Vagina (tissue), 2 donors: ENCODE measurements at regions not wholly inside any gene's neighbourhood (a gene's known extent, or its start where the extent isn't known, plus 50 kb on each side); places are given as distances from the start of the nearest gene placed in this dataset.
"Not testable (repeated sequence)": the region's sequence is repeated elsewhere in the genome, so short reads cannot be mapped to it uniquely, and the experiment has no call there.

Experiments used
- DNase-seq, 2 donors: peaks; one replicate each; pipeline ENCODE4 v3.0.0-alpha.2; 2017; ENCODE audit errors: extremely low spot score in 2 of 2
- H3K27ac ChIP-seq: fragments of 200-600 bp; sonication (generic); one replicate; pipeline ENCODE4 v1.5.1; 2019
- H3K27me3 ChIP-seq: fragments of 200-600 bp; sonication (generic); one replicate; pipeline ENCODE4 v1.5.1; 2019
- H3K36me3 ChIP-seq, 2 donors: fragments of 200-600 bp; sonication (generic); one replicate each; pipeline ENCODE4 v1.5.1; 2017 to 2019
- H3K4me1 ChIP-seq: fragments of 200-600 bp; sonication (generic); one replicate; pipeline ENCODE4 v1.5.1; 2019
- H3K4me3 ChIP-seq, 2 donors: fragments of 200-600 bp; sonication (generic); 1 replicate in 1 of 2; 2 replicates in 1 of 2; pipeline ENCODE4 v1.5.1; 2016 to 2019
- H3K9me3 ChIP-seq: fragments of 200-600 bp; sonication (generic); one replicate; pipeline ENCODE4 v1.5.1; 2019
- CTCF ChIP-seq, 3 experiments: fragments of 450-650 bp in 2 of 3; fragments of 200-600 bp in 1 of 3; sonication (generic) in 1 of 3; IDR thresholded peaks; one replicate each; pipeline ENCODE4 v1.5.1; 2017 to 2019; ENCODE audit warnings: antibody characterized with exemption in 3 of 3, mild to moderate bottlenecking in 2 of 3, moderate library complexity in 2 of 3
- POLR2A ChIP-seq, 2 donors: fragments of 450-650 bp; IDR thresholded peaks; one replicate each; pipeline ENCODE4 v1.6.1; 2017; ENCODE audit warnings: antibody characterized with exemption in 2 of 2, mild to moderate bottlenecking in 2 of 2, moderate library complexity in 2 of 2
- POLR2AphosphoS5 ChIP-seq, 2 donors: sonication (generic); formaldehyde crosslinking; IDR thresholded peaks; one replicate each; pipeline ENCODE4 v1.9.0; 2017; ENCODE audit warnings: antibody characterized with exemption in 2 of 2, mild to moderate bottlenecking in 2 of 2, low read depth in 1 of 2; ENCODE audit not compliant: insufficient read depth in 1 of 2
- intact Hi-C: fragments of 100-400 bp; cut with DNase I; formaldehyde crosslinking; loops from one replicate; pipeline ENCODE4 v1.15.1; 2023

GRCh38 chr13:58955546-58956385 is 1208.0 kb downstream of the DIAPH3 start:
- Histone ChIP-seq H3K27me3 (no peaks in the 10 kb centered on the region), H3K36me3 (no peaks in the 10 kb centered on the region), H3K4me3 (no peak overlapping the region), H3K9me3 (no peaks in the 10 kb centered on the region), H3K4me1 (no peaks in the 10 kb centered on the region), H3K27ac (no peak overlapping the region)
- no peak for DNase-seq
- intact Hi-C loops: no loop called here
- no peak for TF ChIP-seq POLR2AphosphoS5 (IDR thresholded peaks at IDR 0.05; ENCODE audit: insufficient read depth in 1 of 2, low read depth in 1 of 2)
- no peak for TF ChIP-seq POLR2A (IDR thresholded peaks at IDR 0.05)
- no peak for TF ChIP-seq CTCF (IDR thresholded peaks at IDR 0.05)

GRCh38 chr13:58958097-58958496 is 1205.6 kb downstream of the DIAPH3 start:
- H3K4me1 ChIP-seq, H3K9me3 ChIP-seq, H3K27ac ChIP-seq, H3K4me3 ChIP-seq, DNase-seq, intact Hi-C loops, H3K36me3 ChIP-seq, H3K27me3 ChIP-seq: not testable (repeated sequence)

- H3K27me3 ChIP-seq: no peaks in the 10 kb centered on the region
- no peaks in the 10 kb centered on the region for H3K36me3 ChIP-seq
- no peaks in the 10 kb centered on the region for H3K4me1 ChIP-seq
- intact Hi-C loops: no loop called here
- no peak overlapping the region for H3K4me3 ChIP-seq
- no peak overlapping the region for H3K27ac ChIP-seq
- DNase-seq: no peak
- TF ChIP-seq POLR2AphosphoS5 (IDR thresholded peaks at IDR 0.05; ENCODE audit: insufficient read depth in 1 of 2, low read depth in 1 of 2): no peak
- no peak for TF ChIP-seq CTCF (IDR thresholded peaks at IDR 0.05)
- no peak for TF ChIP-seq POLR2A (IDR thresholded peaks at IDR 0.05)
- H3K9me3 ChIP-seq: no peaks in the 10 kb centered on the region
These were observed 1202.8 kb downstream of the DIAPH3 start for GRCh38 chr13:58960888-58961287.

- Histone ChIP-seq H3K27me3 (no peaks in the 10 kb centered on the region), H3K27ac (no peak overlapping the region), H3K4me1 (no peaks in the 10 kb centered on the region), H3K9me3 (no peaks in the 10 kb centered on the region), H3K36me3 (no peaks in the 10 kb centered on the region), H3K4me3 (no peak overlapping the region)
- TF ChIP-seq CTCF (IDR thresholded peaks at IDR 0.05) (no peak), POLR2A (IDR thresholded peaks at IDR 0.05) (no peak), POLR2AphosphoS5 (IDR thresholded peaks at IDR 0.05; ENCODE audit: insufficient read depth in 1 of 2, low read depth in 1 of 2) (no peak)
- intact Hi-C loops: no loop called here
- DNase-seq: no peak
These were observed 1200.4 kb downstream of the DIAPH3 start for GRCh38 chr13:58963321-58963720.

- DNase-seq: no peak
- H3K4me3 ChIP-seq: no peak overlapping the region
- H3K27ac ChIP-seq: no peak overlapping the region
- H3K36me3 ChIP-seq: no peaks in the 10 kb centered on the region
- H3K9me3 ChIP-seq: no peaks in the 10 kb centered on the region
- TF ChIP-seq CTCF (IDR thresholded peaks at IDR 0.05) (no peak), POLR2A (IDR thresholded peaks at IDR 0.05) (no peak), POLR2AphosphoS5 (IDR thresholded peaks at IDR 0.05; ENCODE audit: insufficient read depth in 1 of 2, low read depth in 1 of 2) (no peak)
- no peaks in the 10 kb centered on the region for H3K4me1 ChIP-seq
- intact Hi-C loops: no loop called here
- no peaks in the 10 kb centered on the region for H3K27me3 ChIP-seq
These were observed 1199.7 kb downstream of the DIAPH3 start for GRCh38 chr13:58964048-58964447.
